ENCODE measurements at regions not wholly inside any gene's neighbourhood (a gene's known extent, or its start where the extent isn't known, plus 50 kb on each side); places are given as distances from the start of the nearest gene placed in this dataset.

DNA sequence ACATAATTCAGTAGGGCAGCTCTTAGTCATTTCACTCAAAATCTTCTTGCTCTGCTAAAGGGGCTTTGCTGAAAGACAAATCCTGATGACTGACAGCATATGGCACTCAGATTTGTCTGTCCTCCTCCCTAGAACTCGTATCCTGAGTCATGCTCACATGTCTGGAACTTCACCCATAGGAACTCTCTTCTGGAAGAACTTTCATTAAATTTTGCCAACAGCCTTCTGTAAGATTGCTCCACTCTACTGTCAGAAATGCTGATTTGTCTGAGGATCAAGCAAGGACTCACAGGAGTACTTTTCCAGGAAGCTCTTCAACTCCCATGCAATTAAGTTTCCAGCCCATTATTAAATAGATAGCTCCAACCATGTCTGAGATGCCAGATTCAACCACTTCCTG lies 59.8 kb upstream of the SNX2 start:
- TF ChIP-seq, protein P1, sequence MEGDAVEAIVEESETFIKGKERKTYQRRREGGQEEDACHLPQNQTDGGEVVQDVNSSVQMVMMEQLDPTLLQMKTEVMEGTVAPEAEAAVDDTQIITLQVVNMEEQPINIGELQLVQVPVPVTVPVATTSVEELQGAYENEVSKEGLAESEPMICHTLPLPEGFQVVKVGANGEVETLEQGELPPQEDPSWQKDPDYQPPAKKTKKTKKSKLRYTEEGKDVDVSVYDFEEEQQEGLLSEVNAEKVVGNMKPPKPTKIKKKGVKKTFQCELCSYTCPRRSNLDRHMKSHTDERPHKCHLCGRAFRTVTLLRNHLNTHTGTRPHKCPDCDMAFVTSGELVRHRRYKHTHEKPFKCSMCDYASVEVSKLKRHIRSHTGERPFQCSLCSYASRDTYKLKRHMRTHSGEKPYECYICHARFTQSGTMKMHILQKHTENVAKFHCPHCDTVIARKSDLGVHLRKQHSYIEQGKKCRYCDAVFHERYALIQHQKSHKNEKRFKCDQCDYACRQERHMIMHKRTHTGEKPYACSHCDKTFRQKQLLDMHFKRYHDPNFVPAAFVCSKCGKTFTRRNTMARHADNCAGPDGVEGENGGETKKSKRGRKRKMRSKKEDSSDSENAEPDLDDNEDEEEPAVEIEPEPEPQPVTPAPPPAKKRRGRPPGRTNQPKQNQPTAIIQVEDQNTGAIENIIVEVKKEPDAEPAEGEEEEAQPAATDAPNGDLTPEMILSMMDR (IDR thresholded peaks at IDR 0.05; ENCODE audit: insufficient read depth, low read length): no peak
- TF ChIP-seq POLR2AphosphoS5 (IDR thresholded peaks at IDR 0.05; ENCODE audit: low read depth): no peak
- no peak for TF ChIP-seq SPI1 (IDR thresholded peaks at IDR 0.05; ENCODE audit: borderline replicate concordance, low read depth)
- no peak for TF ChIP-seq GABPA (IDR thresholded peaks at IDR 0.05; ENCODE audit: low read depth)
- TF ChIP-seq, protein P2, sequence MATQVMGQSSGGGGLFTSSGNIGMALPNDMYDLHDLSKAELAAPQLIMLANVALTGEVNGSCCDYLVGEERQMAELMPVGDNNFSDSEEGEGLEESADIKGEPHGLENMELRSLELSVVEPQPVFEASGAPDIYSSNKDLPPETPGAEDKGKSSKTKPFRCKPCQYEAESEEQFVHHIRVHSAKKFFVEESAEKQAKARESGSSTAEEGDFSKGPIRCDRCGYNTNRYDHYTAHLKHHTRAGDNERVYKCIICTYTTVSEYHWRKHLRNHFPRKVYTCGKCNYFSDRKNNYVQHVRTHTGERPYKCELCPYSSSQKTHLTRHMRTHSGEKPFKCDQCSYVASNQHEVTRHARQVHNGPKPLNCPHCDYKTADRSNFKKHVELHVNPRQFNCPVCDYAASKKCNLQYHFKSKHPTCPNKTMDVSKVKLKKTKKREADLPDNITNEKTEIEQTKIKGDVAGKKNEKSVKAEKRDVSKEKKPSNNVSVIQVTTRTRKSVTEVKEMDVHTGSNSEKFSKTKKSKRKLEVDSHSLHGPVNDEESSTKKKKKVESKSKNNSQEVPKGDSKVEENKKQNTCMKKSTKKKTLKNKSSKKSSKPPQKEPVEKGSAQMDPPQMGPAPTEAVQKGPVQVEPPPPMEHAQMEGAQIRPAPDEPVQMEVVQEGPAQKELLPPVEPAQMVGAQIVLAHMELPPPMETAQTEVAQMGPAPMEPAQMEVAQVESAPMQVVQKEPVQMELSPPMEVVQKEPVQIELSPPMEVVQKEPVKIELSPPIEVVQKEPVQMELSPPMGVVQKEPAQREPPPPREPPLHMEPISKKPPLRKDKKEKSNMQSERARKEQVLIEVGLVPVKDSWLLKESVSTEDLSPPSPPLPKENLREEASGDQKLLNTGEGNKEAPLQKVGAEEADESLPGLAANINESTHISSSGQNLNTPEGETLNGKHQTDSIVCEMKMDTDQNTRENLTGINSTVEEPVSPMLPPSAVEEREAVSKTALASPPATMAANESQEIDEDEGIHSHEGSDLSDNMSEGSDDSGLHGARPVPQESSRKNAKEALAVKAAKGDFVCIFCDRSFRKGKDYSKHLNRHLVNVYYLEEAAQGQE (IDR thresholded peaks at IDR 0.05; ENCODE audit: insufficient replicate concordance, low read depth): no peak
